Osteocyte (in vitro differentiated cells): ENCODE measurements at regions not wholly inside any gene's neighbourhood (a gene's known extent, or its start where the extent isn't known, plus 50 kb on each side); places are given as distances from the start of the nearest gene placed in this dataset.

Experiments used
- DNase-seq: peaks from one replicate; pipeline ENCODE4 v3.0.0; 2021; ENCODE audit warnings: mixed read lengths; ENCODE audit not compliant: unreplicated experiment; ENCODE audit errors: extremely low spot score
- H3K27ac Mint-ChIP-seq: one replicate; pipeline ENCODE4 v1.8.0; 2021; ENCODE audit warnings: mild to moderate bottlenecking, mixed read lengths; ENCODE audit not compliant: unreplicated experiment
- H3K27me3 Mint-ChIP-seq: one replicate; pipeline ENCODE4 v1.8.0; 2021; ENCODE audit warnings: mixed read lengths; ENCODE audit not compliant: unreplicated experiment
- H3K36me3 Mint-ChIP-seq: one replicate; pipeline ENCODE4 v1.8.0; 2021; ENCODE audit warnings: mixed read lengths; ENCODE audit not compliant: unreplicated experiment
- H3K4me1 Mint-ChIP-seq: one replicate; pipeline ENCODE4 v1.8.0; 2021; ENCODE audit warnings: mixed read lengths; ENCODE audit not compliant: unreplicated experiment
- H3K4me3 Mint-ChIP-seq: one replicate; pipeline ENCODE4 v1.8.0; 2021; ENCODE audit warnings: mild to moderate bottlenecking, moderate library complexity, mixed read lengths; ENCODE audit not compliant: unreplicated experiment
- H3K9me3 Mint-ChIP-seq: one replicate; pipeline ENCODE4 v1.8.0; 2021; ENCODE audit warnings: mixed read lengths; ENCODE audit not compliant: unreplicated experiment
- CTCF ChIP-seq: fragments of 200-600 bp; sonication (generic); IDR thresholded peaks from 2 replicates; pipeline ENCODE4 v1.5.0; 2021; ENCODE audit warnings: antibody characterized with exemption, mild to moderate bottlenecking, moderate library complexity

- H3K36me3 Mint-ChIP-seq: no peaks in the 10 kb centered on the region
- H3K4me3 Mint-ChIP-seq: no peak overlapping the region
- no peaks in the 10 kb centered on the region for H3K27me3 Mint-ChIP-seq
- H3K4me1 Mint-ChIP-seq: peaks cover 21% of the 10 kb centered on the region
- TF ChIP-seq CTCF: no peak
- DNase-seq: no peak
- no peaks in the 10 kb centered on the region for H3K9me3 Mint-ChIP-seq
- H3K27ac Mint-ChIP-seq: peak overlapping the region; percentile 81
Observed at GRCh38 chr2:43139501-43139900, 86.9 kb downstream of the ZFP36L2 start.

- Mint-ChIP-seq H3K27ac (no peak overlapping the region), H3K4me3 (no peak overlapping the region), H3K27me3 (no peaks in the 10 kb centered on the region), H3K9me3 (no peaks in the 10 kb centered on the region), H3K36me3 (no peaks in the 10 kb centered on the region), H3K4me1 (peaks cover 21% of the 10 kb centered on the region)
- DNase-seq: no peak
- no peak for TF ChIP-seq CTCF
Observed at GRCh38 chr2:43138441-43138840, 88.0 kb downstream of the ZFP36L2 start.

- Mint-ChIP-seq H3K4me3 (no peak overlapping the region), H3K27ac (no peak overlapping the region)
Observed at GRCh38 chr2:43136876-43137275, 89.5 kb downstream of the ZFP36L2 start.

GRCh38 chr2:43136011-43136799 lies 90.2 kb downstream of the ZFP36L2 start:
- TF ChIP-seq CTCF: no peak
- Mint-ChIP-seq H3K27me3 (no peaks in the 10 kb centered on the region), H3K27ac (no peak overlapping the region), H3K9me3 (no peaks in the 10 kb centered on the region), H3K4me1 (peaks cover 28% of the 10 kb centered on the region), H3K36me3 (no peaks in the 10 kb centered on the region), H3K4me3 (no peak overlapping the region)
- DNase-seq: no peak

More at GRCh38 chr2:43136876-43137275, 89.5 kb downstream of the ZFP36L2 start:
- H3K27me3 Mint-ChIP-seq: no peaks in the 10 kb centered on the region
- H3K9me3 Mint-ChIP-seq: no peaks in the 10 kb centered on the region
- H3K36me3 Mint-ChIP-seq: no peaks in the 10 kb centered on the region
- peaks cover 22% of the 10 kb centered on the region for H3K4me1 Mint-ChIP-seq
- TF ChIP-seq CTCF: no peak
- no peak for DNase-seq

- H3K27ac Mint-ChIP-seq: no peak overlapping the region
- no peaks in the 10 kb centered on the region for H3K36me3 Mint-ChIP-seq
- no peak for TF ChIP-seq CTCF
- no peak overlapping the region for H3K4me3 Mint-ChIP-seq
- peaks cover 29% of the 10 kb centered on the region for H3K4me1 Mint-ChIP-seq
- H3K9me3 Mint-ChIP-seq: no peaks in the 10 kb centered on the region
- no peaks in the 10 kb centered on the region for H3K27me3 Mint-ChIP-seq
- no peak for DNase-seq
Observed at GRCh38 chr2:43135583-43135982, 90.8 kb downstream of the ZFP36L2 start.
